Ishikawa (cell line): ENCODE measurements at regions not wholly inside any gene's neighbourhood (a gene's known extent, or its start where the extent isn't known, plus 50 kb on each side); places are given as distances from the start of the nearest gene placed in this dataset.

Source experiments
- CEBPB ChIP-seq: IDR thresholded peaks from 2 replicates; pipeline ENCODE4 v1.6.1; 2012
- CREB1 ChIP-seq: IDR thresholded peaks from 2 replicates; pipeline ENCODE4 v1.6.1; 2012; ENCODE audit warnings: low read depth
- EGR1 ChIP-seq: IDR thresholded peaks from 2 replicates; pipeline ENCODE4 v1.6.1; 2012
- EP300 ChIP-seq: IDR thresholded peaks from 2 replicates; pipeline ENCODE4 v1.6.1; 2012; ENCODE audit warnings: borderline replicate concordance
- FOXM1 ChIP-seq: IDR thresholded peaks from 2 replicates; pipeline ENCODE4 v1.6.1; 2012; ENCODE audit warnings: low read depth, borderline replicate concordance
- MAX ChIP-seq: IDR thresholded peaks from 2 replicates; pipeline ENCODE4 v1.6.1; 2012
- NFIC ChIP-seq: IDR thresholded peaks from 2 replicates; pipeline ENCODE4 v1.6.1; 2012
- RAD21 ChIP-seq: IDR thresholded peaks from 2 replicates; pipeline ENCODE4 v1.6.1; 2012; ENCODE audit warnings: low read depth
- REST ChIP-seq: IDR thresholded peaks from 2 replicates; pipeline ENCODE4 v1.6.1; 2012; ENCODE audit warnings: low read depth, mild to moderate bottlenecking
- TAF1 ChIP-seq: IDR thresholded peaks from 2 replicates; pipeline ENCODE4 v1.6.1; 2012; ENCODE audit warnings: low read depth, mild to moderate bottlenecking
- TCF12 ChIP-seq: IDR thresholded peaks from 2 replicates; pipeline ENCODE4 v1.6.1; 2012; ENCODE audit warnings: low read depth
- TEAD4 ChIP-seq: IDR thresholded peaks from 2 replicates; pipeline ENCODE4 v1.6.1; 2012
- USF1 ChIP-seq: IDR thresholded peaks from 2 replicates; pipeline ENCODE4 v1.6.1; 2012
- YY1 ChIP-seq: IDR thresholded peaks from 2 replicates; pipeline ENCODE4 v1.6.1; 2012; ENCODE audit warnings: low read depth
- ZBTB7A ChIP-seq: IDR thresholded peaks from 2 replicates; pipeline ENCODE4 v1.6.1; 2012; ENCODE audit warnings: low read depth

GRCh38 chr4:175453456-175453855 lies 358.6 kb downstream of the GPM6A start:
- TF ChIP-seq RAD21 (no peak), EGR1 (no peak), NFIC (no peak), USF1 (no peak), ZBTB7A (no peak), TCF12 (no peak), CEBPB (no peak), MAX (no peak), TEAD4 (no peak), CREB1 (no peak), TAF1 (no peak), YY1 (no peak), REST (no peak), FOXM1 (no peak), EP300 (no peak)

- TF ChIP-seq CEBPB (no peak), YY1 (no peak), EGR1 (no peak), TAF1 (no peak), NFIC (no peak), RAD21 (no peak), CREB1 (no peak), USF1 (no peak), TEAD4 (no peak), TCF12 (no peak), EP300 (no peak), ZBTB7A (no peak), FOXM1 (no peak), REST (no peak), MAX (no peak)
Measured at GRCh38 chr4:175456131-175456530, 355.9 kb downstream of the GPM6A start.

- TF ChIP-seq MAX (no peak), YY1 (no peak), ZBTB7A (no peak), NFIC (no peak), EGR1 (no peak), CREB1 (no peak), EP300 (no peak), FOXM1 (no peak), USF1 (no peak), CEBPB (no peak), TCF12 (no peak), TAF1 (no peak), RAD21 (no peak), TEAD4 (no peak), REST (no peak)
Measured at GRCh38 chr4:175457956-175458355, 354.1 kb downstream of the GPM6A start.

GRCh38 chr4:175459571-175459970 lies 352.5 kb downstream of the GPM6A start:
- TF ChIP-seq EGR1 (no peak), TEAD4 (no peak), ZBTB7A (no peak), MAX (no peak), TAF1 (no peak), EP300 (no peak), REST (no peak), CREB1 (no peak), FOXM1 (no peak), RAD21 (no peak), TCF12 (no peak), CEBPB (no peak), NFIC (no peak), USF1 (no peak), YY1 (no peak)
